H1 (cell line): ENCODE measurements at regions not wholly inside any gene's neighbourhood (a gene's known extent, or its start where the extent isn't known, plus 50 kb on each side); places are given as distances from the start of the nearest gene placed in this dataset.

Experiments used
- CTCF ChIA-PET: fragments of 300-600 bp; sonication (Branson Sonifier 250); formaldehyde crosslinking; loops from one replicate; lab custom pipeline; 2021; ENCODE audit not compliant: partially characterized antibody; lab: Charles Lee
- POLR2A ChIA-PET: fragments of 300-600 bp; sonication (Branson Sonifier 250); formaldehyde crosslinking; loops from one replicate; lab custom pipeline; 2021; ENCODE audit warnings: inconsistent platforms; ENCODE audit not compliant: partially characterized antibody; lab: Charles Lee
- DNase-seq, 2 experiments: peaks; one replicate each; pipeline versions ENCODE4 v3.0.0 to v3.0.0-alpha.2; 2010 to 2022; ENCODE audit warnings: low spot score in 2 of 2, low read depth in 1 of 2, mixed read lengths in 1 of 2
- FAIRE-seq: peaks from 2 replicates; lab custom pipeline; 2011; peaks lifted over from hg19 to GRCh38; lab: Jason Lieb, UNC
- H2AFZ ChIP-seq: 2 replicates; pipeline ENCODE4 v1.8.1; 2012; ENCODE audit warnings: low read length, inconsistent platforms
- H2AK5ac ChIP-seq: 2 replicates; pipeline ENCODE4 v1.6.1; 2013; ENCODE audit warnings: low read depth, low read length
- H2BK120ac ChIP-seq: replicated peaks from 2 replicates; pipeline ENCODE3; 2013; ENCODE audit warnings: low read depth, low read length, inconsistent platforms
- H2BK12ac ChIP-seq: 2 replicates; pipeline ENCODE4 v1.6.1; 2013; ENCODE audit warnings: low read depth, low read length
- H2BK15ac ChIP-seq: 2 replicates; pipeline ENCODE4 v1.6.1; 2013; ENCODE audit warnings: low read length
- H2BK20ac ChIP-seq: 2 replicates; pipeline ENCODE4 v1.6.1; 2013; ENCODE audit warnings: low read length
- H2BK5ac ChIP-seq: 2 replicates; pipeline ENCODE4 v1.6.1; 2013; ENCODE audit warnings: low read depth, low read length
- H3K14ac ChIP-seq: 2 replicates; pipeline ENCODE4 v1.6.1; 2013; ENCODE audit warnings: inconsistent platforms; ENCODE audit not compliant: insufficient read length
- H3K18ac ChIP-seq: 2 replicates; pipeline ENCODE4 v1.6.1; 2013; ENCODE audit warnings: low read length; ENCODE audit errors: extremely low read depth
- H3K23ac ChIP-seq: 2 replicates; pipeline ENCODE4 v1.6.1; 2013; ENCODE audit warnings: inconsistent platforms; ENCODE audit not compliant: insufficient read length
- H3K23me2 ChIP-seq: 2 replicates; pipeline ENCODE4 v1.6.1; 2013; ENCODE audit warnings: low read depth, low read length
- H3K27ac ChIP-seq: 2 replicates; pipeline ENCODE4 v1.6.1; 2011; ENCODE audit warnings: low read depth, low read length, inconsistent platforms
- H3K27me3 ChIP-seq, 4 experiments: replicated peaks in 1 of 4; 1 replicate in 1 of 4; 2 replicates in 3 of 4; pipeline versions ENCODE4 v1.6.1 to v1.8.1; 2011 to 2013; ENCODE audit warnings: low read length in 3 of 4, mild to moderate bottlenecking in 3 of 4, inconsistent platforms in 2 of 4, mixed read lengths in 2 of 4, moderate library complexity in 1 of 4; ENCODE audit not compliant: control insufficient read depth in 3 of 4, insufficient read depth in 3 of 4; ENCODE audit errors: extremely low read depth in 1 of 4
- H3K36me3 ChIP-seq, 4 experiments: 2 replicates each; pipeline versions ENCODE4 v1.6.1 to v1.8.1; 2011 to 2013; ENCODE audit warnings: mild to moderate bottlenecking in 4 of 4, low read length in 3 of 4, moderate library complexity in 2 of 4, control low read depth in 1 of 4, inconsistent platforms in 1 of 4; ENCODE audit not compliant: insufficient read depth in 4 of 4, control insufficient read depth in 2 of 4
- H3K4ac ChIP-seq: replicated peaks from 2 replicates; pipeline ENCODE3; 2013; ENCODE audit warnings: low read length, low read depth, mixed read lengths, inconsistent platforms; ENCODE audit not compliant: insufficient read length
- H3K4me1 ChIP-seq, 4 experiments: replicated peaks in 1 of 4; 1 replicate in 1 of 4; 2 replicates in 3 of 4; pipeline versions ENCODE4 v1.6.1 to v1.8.1; 2011 to 2013; ENCODE audit warnings: low read length in 3 of 4, inconsistent platforms in 2 of 4, mixed read lengths in 1 of 4; ENCODE audit not compliant: insufficient read depth in 4 of 4, control insufficient read depth in 3 of 4
- H3K4me2 ChIP-seq, 2 experiments: 2 replicates each; pipeline versions ENCODE4 v1.6.1 to v1.8.1; 2011 to 2013; ENCODE audit warnings: low read depth in 2 of 2, low read length in 2 of 2, control low read depth in 1 of 2, inconsistent platforms in 1 of 2, mild to moderate bottlenecking in 1 of 2; ENCODE audit not compliant: insufficient read depth in 1 of 2
- H3K4me3 ChIP-seq, 4 experiments: fragments of 200-600, 300-600 bp in 1 of 4; sonication (generic), shearing (Covaris generic), sonication (Bioruptor Twin) in 1 of 4; 2 replicates each; pipeline versions ENCODE4 v1.5.1 to v1.8.1; 2011 to 2016; ENCODE audit warnings: low read length in 4 of 4, low read depth in 3 of 4, control low read depth in 2 of 4, inconsistent platforms in 2 of 4, mild to moderate bottlenecking in 2 of 4, mixed read lengths in 1 of 4, moderate library complexity in 1 of 4; ENCODE audit not compliant: insufficient read depth in 2 of 4; ENCODE audit errors: extremely low read depth in 1 of 4
- H3K56ac ChIP-seq: replicated peaks from 2 replicates; pipeline ENCODE3; 2013; ENCODE audit warnings: low read depth, mild to moderate bottlenecking, mixed read lengths, low read length, inconsistent platforms; ENCODE audit not compliant: insufficient read length
- H3K79me1 ChIP-seq: 2 replicates; pipeline ENCODE4 v1.6.1; 2013; ENCODE audit warnings: low read depth, low read length, control low read depth
- H3K79me2 ChIP-seq, 2 experiments: 2 replicates each; pipeline versions ENCODE4 v1.6.1 to v1.8.1; 2012 to 2013; ENCODE audit warnings: low read length in 2 of 2, mild to moderate bottlenecking in 2 of 2, inconsistent platforms in 1 of 2; ENCODE audit not compliant: insufficient read depth in 2 of 2, control insufficient read depth in 1 of 2
- H3K9ac ChIP-seq, 4 experiments: replicated peaks in 1 of 4; 1 replicate in 1 of 4; 2 replicates in 3 of 4; pipeline versions ENCODE4 v1.6.1 to v1.8.1; 2011 to 2013; ENCODE audit warnings: low read depth in 3 of 4, low read length in 3 of 4, control low read depth in 2 of 4, mild to moderate bottlenecking in 2 of 4, moderate library complexity in 2 of 4, inconsistent platforms in 1 of 4; ENCODE audit errors: extremely low read depth in 1 of 4
- H3K9me3 ChIP-seq, 2 experiments: 2 replicates each; pipeline versions ENCODE4 v1.6.1 to v1.8.1; 2012 to 2013; ENCODE audit warnings: mild to moderate bottlenecking in 2 of 2, moderate library complexity in 2 of 2, control low read depth in 1 of 2, inconsistent platforms in 1 of 2, low read depth in 1 of 2, low read length in 1 of 2, mixed read lengths in 1 of 2; ENCODE audit not compliant: insufficient read depth in 2 of 2
- H4K20me1 ChIP-seq, 2 experiments: replicated peaks in 1 of 2; 2 replicates each; pipeline versions ENCODE3 to v1.8.1; 2011 to 2013; ENCODE audit warnings: inconsistent platforms in 2 of 2, low read length in 2 of 2, mild to moderate bottlenecking in 1 of 2; ENCODE audit not compliant: insufficient read depth in 2 of 2, control insufficient read depth in 1 of 2
- H4K5ac ChIP-seq: 2 replicates; pipeline ENCODE4 v1.6.1; 2013; ENCODE audit warnings: low read length, low read depth, mixed read lengths, inconsistent platforms; ENCODE audit not compliant: insufficient read length
- H4K8ac ChIP-seq: 2 replicates; pipeline ENCODE4 v1.8.0; 2013; ENCODE audit warnings: mild to moderate bottlenecking, moderate library complexity, low read length, inconsistent platforms; ENCODE audit not compliant: insufficient read depth; ENCODE audit errors: extremely low read depth
- H4K91ac ChIP-seq: replicated peaks from 2 replicates; pipeline ENCODE3; 2013; ENCODE audit warnings: low read length, mixed read lengths, inconsistent platforms; ENCODE audit not compliant: insufficient read length
- CBX5 ChIP-seq: fragments of 300-800, 300-1000 bp; sonication (generic); IDR thresholded peaks from 2 replicates; pipeline ENCODE4 v1.7.1; 2016; ENCODE audit warnings: antibody characterized with exemption, low read length, low read depth
- CHD2 ChIP-seq: IDR thresholded peaks from 2 replicates; pipeline ENCODE4 v1.6.1; 2012; ENCODE audit warnings: low read length, improper control_type of control experiment
- CTCF ChIP-seq, 3 experiments: IDR thresholded peaks; 1 replicate in 2 of 3; 2 replicates in 1 of 3; pipeline versions ENCODE4 v1.5.1 to v1.6.1; 2011; ENCODE audit warnings: low read length in 3 of 3, mild to moderate bottlenecking in 3 of 3, inconsistent platforms in 2 of 3, low read depth in 1 of 3, moderate library complexity in 1 of 3; ENCODE audit not compliant: insufficient read depth in 1 of 3; ENCODE audit errors: control extremely low read depth in 1 of 3
- NANOG ChIP-seq: IDR thresholded peaks from 2 replicates; pipeline ENCODE4 v1.6.1; 2011; ENCODE audit warnings: low read length, low read depth, mild to moderate bottlenecking, inconsistent platforms; ENCODE audit not compliant: insufficient read depth, poor library complexity, severe bottlenecking
- PHF8 ChIP-seq: fragments of 200-600 bp; sonication (generic); conservative IDR thresholded peaks from 2 replicates; pipeline ENCODE4 v1.7.1; 2012; ENCODE audit warnings: low read depth, mild to moderate bottlenecking, inconsistent platforms, low read length, moderate library complexity
- RAD21 ChIP-seq, 2 experiments: IDR thresholded peaks in 1 of 2; conservative IDR thresholded peaks in 1 of 2; 2 replicates each; pipeline ENCODE4 v1.6.1; 2011; ENCODE audit warnings: low read depth in 2 of 2, low read length in 2 of 2, improper control_type of control experiment in 1 of 2, inconsistent platforms in 1 of 2, mild to moderate bottlenecking in 1 of 2, moderate library complexity in 1 of 2
- SP1 ChIP-seq: IDR thresholded peaks from 2 replicates; pipeline ENCODE4 v1.6.1; 2011; ENCODE audit warnings: low read depth, low read length
- SP4 ChIP-seq: IDR thresholded peaks from 2 replicates; pipeline ENCODE4 v1.6.1; 2012; ENCODE audit warnings: low read length, inconsistent platforms
- USF2 ChIP-seq: IDR thresholded peaks from 2 replicates; pipeline ENCODE4 v1.6.1; 2011; ENCODE audit warnings: low read length, improper control_type of control experiment
- WGBS, 2 experiments: shearing (Covaris generic) in 1 of 2; methylation state at CpG; one replicate each; pipeline versions ENCODE4 v1.1.6 to v1.1.7; 2013 to 2015; ENCODE audit warnings: low lambda C conversion rate in 2 of 2, mixed read lengths in 2 of 2, inconsistent platforms in 1 of 2, low coverage in 1 of 2, missing lambda C conversion rate in 1 of 2; ENCODE audit not compliant: insufficient replicate concordance in 2 of 2, insufficient coverage in 1 of 2, insufficient read length in 1 of 2; ENCODE audit errors: extremely low coverage in 1 of 2, missing lambda C conversion rate in 1 of 2; 5-methylcytosine and 5-hydroxymethylcytosine counted together

GRCh38 chr21:38126666-38127303, 130.0 kb upstream of the KCNJ15 start:
- H3K14ac ChIP-seq, result no peak overlapping the region
- DNase-seq (peak in 1 of 2 experiments; percentile 84), FAIRE-seq (peak; percentile 55)
- H3K18ac ChIP-seq, result no peak overlapping the region
- no peaks in the 10 kb centered on the region for H3K9me3 ChIP-seq
- H3K23ac ChIP-seq, result no peak overlapping the region
- no peak overlapping the region for H2AFZ ChIP-seq
- no peaks in the 10 kb centered on the region; a peak in 1 of 8 replicates for H3K36me3 ChIP-seq
- H3K56ac ChIP-seq, result no peak overlapping the region
- H3K79me2 ChIP-seq, result no peaks in the 10 kb centered on the region
- no peak overlapping the region for H3K4me2 ChIP-seq
- no peak overlapping the region for H2AK5ac ChIP-seq
- no peaks in the 10 kb centered on the region for H3K4me1 ChIP-seq
- no peaks in the 10 kb centered on the region for H3K79me1 ChIP-seq
- H3K27ac ChIP-seq, result no peak overlapping the region
- no peak overlapping the region for H3K9ac ChIP-seq
- no peak overlapping the region for H4K5ac ChIP-seq
- no peak overlapping the region for H4K8ac ChIP-seq
- no peaks in the 10 kb centered on the region for H4K20me1 ChIP-seq
- H3K23me2 ChIP-seq, result no peaks in the 10 kb centered on the region
- 30% methylated on average over 8 of the region's 8 CpGs; no CpG with 5 or more reads in 1 of the 2 experiments for WGBS, 2 experiments
- no peak overlapping the region for H3K4ac ChIP-seq
- ChIA-PET CTCF (interaction anchor here (0.6 to 3.0 kb wide), 53 partner anchors 8 to 661 kb away, joined by 3 to 26 read pairs (median 4); no protein-coding TSS in a partner anchor), POLR2A (interaction anchor here (0.8 kb wide), 1 partner anchor 45 kb away, joined by 3 read pairs; no protein-coding TSS in a partner anchor)
- H2BK120ac ChIP-seq, result no peak overlapping the region
- no peak overlapping the region for H2BK20ac ChIP-seq
- no peaks in the 10 kb centered on the region for H3K27me3 ChIP-seq
- H2BK5ac ChIP-seq, result no peak overlapping the region
- H2BK12ac ChIP-seq, result no peak overlapping the region; the same call in 1 of the 2 replicates
- H4K91ac ChIP-seq, result no peak overlapping the region
- H2BK15ac ChIP-seq, result no peak overlapping the region
- no peak overlapping the region for H3K4me3 ChIP-seq
- no peak for TF ChIP-seq PHF8
- TF ChIP-seq NANOG, result no peak
- peak; percentile 93 to 94 for TF ChIP-seq RAD21 (IDR thresholded peaks at IDR 0.05 in 1 of 2, conservative IDR thresholded peaks at IDR 0.05 in 1 of 2; ENCODE audit: low read depth in 2 of 2, low read length in 2 of 2)
- TF ChIP-seq USF2, result no peak
- TF ChIP-seq SP4, result no peak
- TF ChIP-seq CBX5, result no peak
- TF ChIP-seq SP1, result no peak
- TF ChIP-seq CTCF (IDR thresholded peaks at IDR 0.05; ENCODE audit: control extremely low read depth in 1 of 3, insufficient read depth in 1 of 3, low read depth in 1 of 3, low read length in 3 of 3), result peak; percentile 81 to 88 (median 86)
- no peak for TF ChIP-seq CHD2
